ENCODE measurements at regions not wholly inside any gene's neighbourhood (a gene's known extent, or its start where the extent isn't known, plus 50 kb on each side); places are given as distances from the start of the nearest gene placed in this dataset.

DNA sequence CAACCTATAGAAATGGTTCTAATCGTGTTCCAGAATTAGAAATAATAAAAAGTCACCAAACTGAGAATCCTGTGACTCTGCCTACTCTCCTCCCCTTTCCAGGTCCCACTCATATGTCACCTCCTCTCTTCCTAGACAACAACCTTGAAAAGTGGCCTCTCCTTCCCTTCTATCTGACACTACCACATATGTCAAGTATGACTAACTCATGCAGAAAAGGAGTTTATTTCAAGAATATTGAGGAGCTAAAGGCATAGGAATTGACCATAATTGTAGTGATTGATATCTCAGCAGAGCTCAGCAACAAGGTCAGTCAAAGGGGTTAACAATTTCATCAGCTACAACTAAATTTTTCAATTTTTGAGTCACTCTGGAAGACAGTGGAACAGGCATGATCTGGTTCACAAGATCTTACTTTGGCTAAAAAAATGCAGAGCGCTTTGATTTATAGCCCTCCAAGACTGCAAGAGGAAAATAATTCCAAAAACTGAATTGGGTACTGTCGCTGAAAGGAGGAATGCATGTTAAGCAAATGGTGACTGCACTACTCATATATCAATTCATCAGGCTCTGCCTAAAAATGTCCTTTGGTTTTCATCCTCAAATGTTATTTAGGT is 160.6 kb upstream of the ARHGEF26 start:
- Histone ChIP-seq H3K4me3 (no peak overlapping the region), H3K36me3 (ENCODE audit: insufficient read depth, low read length) (no peaks in the 10 kb centered on the region), H3K9me3 (ENCODE audit: low read depth, low read length) (no peaks in the 10 kb centered on the region), H3K9ac (ENCODE audit: insufficient read length) (no peak overlapping the region), H3K27ac (no peak overlapping the region)
- DNase-seq (ENCODE audit: low read depth, low spot score): no peak
- no peak for TF ChIP-seq EZH2 (IDR thresholded peaks at IDR 0.05)

DNA sequence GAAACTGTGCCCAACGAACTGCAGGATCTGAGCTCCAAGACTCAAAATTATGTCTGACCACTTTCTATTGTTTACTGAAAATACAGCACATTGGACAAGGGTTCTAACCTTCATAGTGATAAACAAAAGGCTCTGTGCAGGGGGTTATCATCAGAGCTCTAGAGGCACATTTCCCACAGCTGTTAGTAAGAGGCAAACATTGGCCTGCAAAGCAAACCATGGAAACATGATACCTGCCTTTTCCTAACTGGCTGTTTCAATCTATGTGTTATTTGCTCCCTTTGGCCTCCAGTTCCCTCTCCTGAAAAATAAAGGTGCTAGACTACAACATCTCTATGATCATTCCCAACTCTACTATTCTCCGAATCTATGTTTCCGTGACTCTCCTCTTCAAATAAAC is 159.7 kb upstream of the ARHGEF26 start:
- Histone ChIP-seq H3K27ac (no peak overlapping the region), H3K36me3 (ENCODE audit: insufficient read depth, low read length) (no peaks in the 10 kb centered on the region), H3K4me3 (no peak overlapping the region), H3K9ac (ENCODE audit: insufficient read length) (no peak overlapping the region), H3K9me3 (ENCODE audit: low read depth, low read length) (no peaks in the 10 kb centered on the region)
- no peak for DNase-seq (ENCODE audit: low read depth, low spot score)
- no peak for TF ChIP-seq POLR2AphosphoS5 (IDR thresholded peaks at IDR 0.05; ENCODE audit: borderline replicate concordance, low read depth, low read length)
- TF ChIP-seq EZH2 (IDR thresholded peaks at IDR 0.05): no peak
- no peak for TF ChIP-seq FOXP2 (optimal IDR thresholded peaks at IDR 0.05; ENCODE audit: control extremely low read depth, extremely low read length, insufficient read depth)

DNA sequence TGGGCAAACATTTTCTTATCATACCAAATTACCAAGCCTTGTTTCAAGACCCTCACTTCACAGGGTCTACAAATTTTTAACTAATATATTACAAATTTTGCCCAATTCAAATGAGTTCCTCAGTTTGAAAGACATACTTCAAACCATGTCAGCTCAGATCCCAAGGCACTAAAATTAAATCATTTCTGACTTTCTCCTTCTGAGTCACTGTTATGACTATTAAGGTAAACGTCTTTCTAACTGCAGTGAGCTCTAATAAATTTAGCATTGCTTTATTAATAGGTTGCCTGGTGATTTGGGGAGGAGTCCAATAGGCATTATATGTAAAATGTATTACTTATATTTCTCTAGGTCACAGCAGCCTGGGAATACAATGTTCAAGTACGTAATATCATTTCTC is 158.2 kb upstream of the ARHGEF26 start:
- Histone ChIP-seq H3K9me3 (ENCODE audit: low read depth, low read length) (no peaks in the 10 kb centered on the region), H3K4me3 (no peak overlapping the region), H3K9ac (ENCODE audit: insufficient read length) (no peak overlapping the region), H3K27ac (no peak overlapping the region), H3K36me3 (ENCODE audit: insufficient read depth, low read length) (no peaks in the 10 kb centered on the region)
- TF ChIP-seq EZH2 (IDR thresholded peaks at IDR 0.05) (no peak), POLR2AphosphoS5 (IDR thresholded peaks at IDR 0.05; ENCODE audit: borderline replicate concordance, low read depth, low read length) (no peak), FOXP2 (optimal IDR thresholded peaks at IDR 0.05; ENCODE audit: control extremely low read depth, extremely low read length, insufficient read depth) (no peak)
- no peak for DNase-seq (ENCODE audit: low read depth, low spot score)

DNA sequence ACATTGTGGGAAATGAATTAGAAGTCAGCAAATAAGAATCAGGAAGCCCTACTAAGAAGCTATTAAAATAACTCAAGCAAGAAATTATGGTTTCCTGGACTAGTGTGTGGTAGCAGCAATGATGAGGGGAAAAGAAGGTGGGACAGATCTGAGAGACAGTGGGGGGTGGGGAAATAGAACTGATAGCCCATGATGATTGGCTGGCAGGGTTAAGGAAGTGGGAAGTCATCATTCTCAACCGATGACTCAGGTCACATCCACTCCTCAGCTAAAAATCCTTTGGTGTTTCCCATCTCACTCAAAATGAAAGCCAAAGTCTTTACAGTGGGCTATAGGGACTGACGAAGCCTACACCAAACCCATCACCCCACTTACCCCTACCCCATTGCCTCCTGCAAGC is 153.9 kb upstream of the ARHGEF26 start:
- no peak overlapping the region for H3K9ac ChIP-seq (ENCODE audit: insufficient read length)
- TF ChIP-seq EZH2 (IDR thresholded peaks at IDR 0.05): no peak
- TF ChIP-seq POLR2AphosphoS5 (IDR thresholded peaks at IDR 0.05; ENCODE audit: borderline replicate concordance, low read depth, low read length): no peak; the same call in 1 of the 2 replicates
- no peak for TF ChIP-seq FOXP2 (optimal IDR thresholded peaks at IDR 0.05; ENCODE audit: control extremely low read depth, extremely low read length, insufficient read depth)

DNA sequence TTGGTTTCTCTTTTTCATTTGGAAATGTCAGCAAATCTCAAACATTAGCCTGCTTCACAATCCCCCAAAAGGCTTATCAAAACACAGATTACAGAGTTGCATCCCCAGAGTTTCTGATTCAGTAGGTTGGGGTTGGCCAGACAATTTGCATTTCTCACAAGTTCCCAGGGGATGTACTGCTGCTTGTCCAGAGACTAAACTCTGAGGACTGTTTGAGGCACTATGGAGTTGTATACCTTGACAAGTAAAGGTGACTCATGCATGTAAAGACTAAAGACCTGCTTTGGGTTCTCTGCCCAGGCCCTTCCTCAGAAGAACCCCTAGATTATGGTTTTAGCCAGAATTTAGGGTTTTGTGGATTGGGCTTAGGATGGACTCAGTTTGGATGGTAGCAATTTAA is 151.1 kb upstream of the ARHGEF26 start:
- Histone ChIP-seq H3K9ac (ENCODE audit: insufficient read length) (no peak overlapping the region), H3K9me3 (ENCODE audit: low read depth, low read length) (no peaks in the 10 kb centered on the region), H3K36me3 (ENCODE audit: insufficient read depth, low read length) (no peaks in the 10 kb centered on the region), H3K4me3 (no peak overlapping the region), H3K27ac (no peak overlapping the region)
- DNase-seq (ENCODE audit: low read depth, low spot score): no peak
- no peak for TF ChIP-seq EZH2 (IDR thresholded peaks at IDR 0.05)
- no peak for TF ChIP-seq POLR2AphosphoS5 (IDR thresholded peaks at IDR 0.05; ENCODE audit: borderline replicate concordance, low read depth, low read length)
- no peak for TF ChIP-seq FOXP2 (optimal IDR thresholded peaks at IDR 0.05; ENCODE audit: control extremely low read depth, extremely low read length, insufficient read depth)

More for the DNA sequence above, 153.9 kb upstream of the ARHGEF26 start:
- peak; percentile 73 for DNase-seq (ENCODE audit: low read depth, low spot score)
- Histone ChIP-seq H3K9me3 (ENCODE audit: low read depth, low read length) (no peaks in the 10 kb centered on the region), H3K36me3 (ENCODE audit: insufficient read depth, low read length) (no peaks in the 10 kb centered on the region), H3K4me3 (no peak overlapping the region), H3K27ac (no peak overlapping the region)

DNA sequence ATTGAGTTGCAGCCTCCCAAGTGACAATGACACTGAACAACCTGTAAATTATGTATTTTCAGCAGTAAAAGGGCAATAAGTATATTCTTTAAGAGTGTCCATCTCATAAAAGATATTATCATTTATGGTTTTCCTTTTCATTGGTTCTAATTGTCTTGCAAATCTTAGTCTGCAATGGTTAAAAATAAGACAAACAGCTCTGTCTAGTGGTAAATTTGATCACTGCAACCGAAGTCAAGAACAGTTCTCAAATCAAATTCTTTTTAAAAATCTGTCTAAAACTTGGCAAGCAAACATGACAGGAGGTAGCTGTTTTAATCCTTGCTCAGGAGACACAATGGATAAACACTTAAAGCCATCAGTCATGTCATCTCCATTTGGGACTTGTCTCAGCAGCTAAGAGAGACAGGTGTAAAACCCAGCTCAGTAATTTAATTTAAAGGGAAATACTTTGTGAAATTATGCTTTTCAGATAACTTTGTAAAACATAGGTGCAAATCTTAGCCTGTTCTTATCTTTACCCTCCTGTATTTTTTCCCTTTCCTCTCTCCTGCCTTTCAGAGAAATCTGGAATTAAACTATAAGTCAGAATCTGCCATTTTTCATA is 150.3 kb upstream of the ARHGEF26 start:
- peak; percentile 28 for DNase-seq (ENCODE audit: low read depth, low spot score)
- H3K36me3 ChIP-seq (ENCODE audit: insufficient read depth, low read length): no peaks in the 10 kb centered on the region
- H3K9me3 ChIP-seq (ENCODE audit: low read depth, low read length): no peaks in the 10 kb centered on the region
- no peak overlapping the region for H3K9ac ChIP-seq (ENCODE audit: insufficient read length)
- TF ChIP-seq POLR2AphosphoS5 (IDR thresholded peaks at IDR 0.05; ENCODE audit: borderline replicate concordance, low read depth, low read length) (no peak), EZH2 (IDR thresholded peaks at IDR 0.05) (no peak), FOXP2 (optimal IDR thresholded peaks at IDR 0.05; ENCODE audit: control extremely low read depth, extremely low read length, insufficient read depth) (no peak)
- no peak overlapping the region for H3K4me3 ChIP-seq
- no peak overlapping the region for H3K27ac ChIP-seq

DNA sequence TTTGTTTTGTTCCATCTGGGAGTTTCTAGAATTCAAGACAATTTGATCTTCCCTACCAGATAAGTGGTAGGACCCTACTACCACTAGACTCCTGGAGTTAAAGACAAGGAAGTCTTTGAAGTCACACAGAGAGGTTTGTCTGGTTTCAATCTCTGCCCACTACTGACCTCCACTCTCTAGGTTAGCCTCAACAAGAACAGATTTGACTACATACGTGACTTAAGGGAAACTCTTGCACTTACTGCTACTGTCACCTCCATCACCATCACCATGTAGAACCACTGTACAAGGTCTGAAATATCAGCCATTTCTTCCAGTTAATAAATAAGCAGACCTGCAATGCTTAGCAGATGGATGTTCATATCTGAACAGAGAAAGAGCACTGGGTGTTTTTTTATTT is 148.3 kb upstream of the ARHGEF26 start:
- Histone ChIP-seq H3K9me3 (ENCODE audit: low read depth, low read length) (no peaks in the 10 kb centered on the region), H3K9ac (ENCODE audit: insufficient read length) (no peak overlapping the region), H3K4me3 (no peak overlapping the region), H3K36me3 (ENCODE audit: insufficient read depth, low read length) (no peaks in the 10 kb centered on the region), H3K27ac (no peak overlapping the region)
- DNase-seq (ENCODE audit: low read depth, low spot score): no peak
- TF ChIP-seq EZH2 (IDR thresholded peaks at IDR 0.05) (no peak), FOXP2 (optimal IDR thresholded peaks at IDR 0.05; ENCODE audit: control extremely low read depth, extremely low read length, insufficient read depth) (no peak), POLR2AphosphoS5 (IDR thresholded peaks at IDR 0.05; ENCODE audit: borderline replicate concordance, low read depth, low read length) (no peak)

DNA sequence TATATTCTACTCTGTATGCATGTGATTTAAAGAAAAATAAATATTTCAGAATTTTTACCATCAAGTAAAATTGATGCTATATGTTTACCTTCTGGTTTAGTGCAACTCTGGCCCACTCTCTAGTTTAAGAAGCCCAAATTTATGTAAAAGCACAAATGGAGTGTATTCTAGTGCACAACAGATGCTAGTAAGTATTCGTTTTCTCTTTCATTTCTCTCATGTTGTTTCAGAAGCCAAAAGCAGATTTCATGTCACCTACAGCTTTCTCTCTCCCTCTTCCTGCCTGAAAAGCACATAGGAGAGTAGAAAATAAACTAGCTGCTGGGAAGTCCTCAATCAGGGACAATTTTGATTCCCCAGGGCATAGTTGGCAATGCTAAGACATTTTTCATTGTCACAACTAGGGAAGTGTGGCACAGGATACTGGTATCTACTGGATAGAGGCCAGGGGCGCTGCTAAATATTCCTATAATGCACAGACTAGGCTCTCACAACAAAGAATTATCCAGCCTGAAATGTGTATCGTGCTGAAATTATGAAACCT is 147.4 kb upstream of the ARHGEF26 start:
- no peak overlapping the region for H3K9ac ChIP-seq (ENCODE audit: insufficient read length)
- no peak for DNase-seq (ENCODE audit: low read depth, low spot score)
- H3K4me3 ChIP-seq: no peak overlapping the region
- H3K27ac ChIP-seq: no peak overlapping the region
- no peaks in the 10 kb centered on the region for H3K9me3 ChIP-seq (ENCODE audit: low read depth, low read length)
- TF ChIP-seq EZH2 (IDR thresholded peaks at IDR 0.05): no peak
- no peak for TF ChIP-seq POLR2AphosphoS5 (IDR thresholded peaks at IDR 0.05; ENCODE audit: borderline replicate concordance, low read depth, low read length)
- no peak for TF ChIP-seq FOXP2 (optimal IDR thresholded peaks at IDR 0.05; ENCODE audit: control extremely low read depth, extremely low read length, insufficient read depth)
- no peaks in the 10 kb centered on the region for H3K36me3 ChIP-seq (ENCODE audit: insufficient read depth, low read length)

All from SK-N-MC (cell line).